GM12801 (cell line): ENCODE measurements at regions not wholly inside any gene's neighbourhood (a gene's known extent, or its start where the extent isn't known, plus 50 kb on each side); places are given as distances from the start of the nearest gene placed in this dataset.

Experiments
- CTCF ChIP-seq: IDR thresholded peaks from one replicate; pipeline ENCODE4 v1.5.1; 2011; ENCODE audit warnings: control low read depth; ENCODE audit not compliant: insufficient read length; ENCODE audit errors: extremely low read depth

GRCh38 chr5:164002628-164003027, 497.2 kb downstream of the MAT2B start:
- TF ChIP-seq CTCF: no peak

GRCh38 chr5:164005071-164005470, 499.7 kb downstream of the MAT2B start:
- no peak for TF ChIP-seq CTCF

DNA sequence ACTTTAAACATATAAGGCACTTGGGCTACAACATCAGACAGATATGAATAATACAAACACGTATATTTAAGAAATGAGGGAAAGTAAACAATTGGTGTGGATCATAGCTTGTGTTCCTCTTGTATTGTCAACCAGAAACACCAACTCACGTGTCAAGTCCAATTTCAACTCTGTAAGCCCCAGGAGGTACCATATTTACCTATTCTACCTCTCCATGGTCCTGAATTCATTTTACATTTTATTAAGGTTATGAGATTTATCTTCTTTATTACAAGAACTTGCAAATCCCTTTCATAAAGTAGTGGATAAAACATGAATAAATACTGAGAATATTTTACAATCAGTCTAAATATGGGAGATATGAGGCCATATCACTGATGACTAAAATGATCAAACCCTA, 501.6 kb downstream of the MAT2B start:
- no peak for TF ChIP-seq CTCF

DNA sequence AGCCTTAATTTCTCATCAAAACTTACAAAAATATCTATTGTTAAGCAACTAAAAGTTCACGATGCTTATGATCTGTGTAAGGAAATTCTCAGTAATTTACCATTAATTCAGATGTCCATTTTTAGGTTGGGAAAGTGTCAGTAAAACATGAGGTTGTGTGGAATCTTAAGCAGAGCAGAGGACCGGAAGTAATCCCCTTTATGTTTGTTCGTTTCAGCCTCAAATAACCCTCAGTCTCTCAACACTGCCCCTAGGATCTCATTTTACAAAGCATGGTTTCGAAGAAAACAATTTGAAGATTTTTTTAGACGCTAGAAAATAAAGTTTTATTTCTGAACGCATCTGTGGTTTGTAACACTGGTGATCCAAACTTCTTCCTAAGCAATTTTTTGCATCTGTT, 504.2 kb downstream of the MAT2B start:
- TF ChIP-seq CTCF: no peak

GRCh38 chr5:164010900-164011299, 505.5 kb downstream of the MAT2B start:
- no peak for TF ChIP-seq CTCF

DNA sequence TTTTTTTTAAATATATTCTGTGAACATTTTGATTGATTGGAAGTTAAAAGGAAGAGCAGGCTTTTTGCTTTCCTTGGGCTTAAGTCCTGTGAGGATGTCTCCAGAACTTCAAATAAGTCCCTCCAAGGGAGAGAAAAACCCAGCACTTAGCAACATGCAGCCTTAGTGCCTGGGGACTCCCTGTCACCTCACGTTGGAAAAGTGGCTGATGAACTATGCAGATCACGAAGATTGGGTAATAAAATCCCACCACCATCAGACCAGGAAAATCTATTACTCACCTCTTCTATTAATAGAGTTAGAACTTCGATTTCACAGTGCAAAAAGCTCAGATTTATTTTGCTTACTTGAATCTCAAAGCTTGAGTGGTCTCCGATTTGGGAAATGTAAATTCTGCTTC, 507.0 kb downstream of the MAT2B start:
- TF ChIP-seq CTCF: no peak

- no peak for TF ChIP-seq CTCF
These were observed 507.8 kb downstream of the MAT2B start for GRCh38 chr5:164013077-164013670.
